CD4-positive, CD25-positive, alpha-beta regulatory T cell (primary cell): ENCODE measurements at regions not wholly inside any gene's neighbourhood (a gene's known extent, or its start where the extent isn't known, plus 50 kb on each side); places are given as distances from the start of the nearest gene placed in this dataset.

Source experiments
- ATAC-seq, 2 donors: fragments of 150-1000 bp; cut with Tn5 transposase; one replicate each; pipeline ENCODE4 v1.10.0; 2021; ENCODE audit warnings: low read depth in 2 of 2, moderate number of reproducible peaks in 2 of 2, moderate library complexity in 1 of 2
- DNase-seq, 3 donors: peaks; one replicate each; pipeline versions ENCODE4 v3.0.0 to v3.0.0-alpha.2; 2012 to 2022; ENCODE audit warnings: mixed read lengths in 1 of 3
- H3K27ac ChIP-seq: one replicate; pipeline ENCODE4 v1.7.0; 2013; ENCODE audit warnings: mild to moderate bottlenecking, low read length; ENCODE audit not compliant: insufficient read depth, poor library complexity, severe bottlenecking
- H3K27me3 ChIP-seq: one replicate; pipeline ENCODE4 v1.7.0; 2013; ENCODE audit warnings: low read length; ENCODE audit not compliant: control insufficient read depth, insufficient read depth
- H3K36me3 ChIP-seq: one replicate; pipeline ENCODE4 v1.7.0; 2013; ENCODE audit warnings: mild to moderate bottlenecking, low read length, moderate library complexity; ENCODE audit not compliant: control insufficient read depth, insufficient read depth
- H3K4me1 ChIP-seq: 2 replicates; pipeline ENCODE4 v1.7.0; 2013; ENCODE audit warnings: mild to moderate bottlenecking, low read length; ENCODE audit not compliant: insufficient read depth, control insufficient read depth, poor library complexity, severe bottlenecking
- H3K4me3 ChIP-seq: one replicate; pipeline ENCODE4 v1.7.0; 2013; ENCODE audit warnings: low read depth, mild to moderate bottlenecking, low read length, moderate library complexity
- H3K9me3 ChIP-seq, 2 experiments: 1 replicate in 1 of 2; 2 replicates in 1 of 2; pipeline ENCODE4 v1.7.0; 2013; ENCODE audit warnings: low read length in 2 of 2, mild to moderate bottlenecking in 1 of 2, moderate library complexity in 1 of 2; ENCODE audit not compliant: control insufficient read depth in 2 of 2
- H3K27ac Mint-ChIP-seq, 3 donors: one replicate each; pipeline ENCODE4 v1.8.0; 2020 to 2022; ENCODE audit warnings: mild to moderate bottlenecking in 3 of 3, mixed read lengths in 3 of 3, moderate library complexity in 2 of 3
- H3K27me3 Mint-ChIP-seq: one replicate; pipeline ENCODE4 v1.8.0; 2022; ENCODE audit warnings: mild to moderate bottlenecking, mixed read lengths
- H3K36me3 Mint-ChIP-seq: one replicate; pipeline ENCODE4 v1.8.0; 2020; ENCODE audit warnings: mixed read lengths
- H3K4me1 Mint-ChIP-seq, 4 donors: one replicate each; pipeline ENCODE4 v1.8.0; 2020 to 2022; ENCODE audit warnings: mixed read lengths in 4 of 4, mild to moderate bottlenecking in 1 of 4
- H3K4me3 Mint-ChIP-seq, 4 donors: one replicate each; pipeline ENCODE4 v1.8.0; 2020 to 2022; ENCODE audit warnings: mild to moderate bottlenecking in 4 of 4, mixed read lengths in 4 of 4, moderate library complexity in 3 of 4
- H3K9me3 Mint-ChIP-seq, 7 donors: one replicate each; pipeline ENCODE4 v1.8.0; 2020 to 2022; ENCODE audit warnings: mixed read lengths in 7 of 7, mild to moderate bottlenecking in 3 of 7, moderate library complexity in 2 of 7

- peaks cover 3 to 29% (median 7%) of the 10 kb centered on the region in 7 donors for H3K9me3 Mint-ChIP-seq
- Histone ChIP-seq H3K9me3 (peaks cover 0 to 3% of the 10 kb centered on the region in 2 experiments), H3K27me3 (no peaks in the 10 kb centered on the region), H3K4me1 (no peaks in the 10 kb centered on the region), H3K4me3 (no peak overlapping the region), H3K36me3 (no peaks in the 10 kb centered on the region), H3K27ac (no peak overlapping the region)
- no peak overlapping the region for H3K27ac Mint-ChIP-seq
- DNase-seq (no peak), ATAC-seq (no peak)
- no peak overlapping the region for H3K4me3 Mint-ChIP-seq
- no peaks in the 10 kb centered on the region for H3K4me1 Mint-ChIP-seq
- no peaks in the 10 kb centered on the region for H3K36me3 Mint-ChIP-seq
- no peaks in the 10 kb centered on the region for H3K27me3 Mint-ChIP-seq
Measured at GRCh38 chr10:55272886-55273285, 471.9 kb upstream of the PCDH15 start.

GRCh38 chr10:55266797-55267196 is 465.8 kb upstream of the PCDH15 start:
- ATAC-seq = no peak
- Histone ChIP-seq H3K27ac (no peak overlapping the region), H3K4me3 (no peak overlapping the region), H3K27me3 (no peaks in the 10 kb centered on the region), H3K4me1 (no peaks in the 10 kb centered on the region), H3K9me3 (peaks cover 7 to 12% of the 10 kb centered on the region in 2 experiments), H3K36me3 (no peaks in the 10 kb centered on the region)
- no peak overlapping the region for H3K4me3 Mint-ChIP-seq
- H3K27me3 Mint-ChIP-seq = no peaks in the 10 kb centered on the region
- no peak overlapping the region for H3K27ac Mint-ChIP-seq
- no peaks in the 10 kb centered on the region for H3K4me1 Mint-ChIP-seq
- no peaks in the 10 kb centered on the region for H3K36me3 Mint-ChIP-seq
- no peak for DNase-seq
- H3K9me3 Mint-ChIP-seq = peaks cover 0 to 23% (median 12%) of the 10 kb centered on the region in 7 donors

DNA sequence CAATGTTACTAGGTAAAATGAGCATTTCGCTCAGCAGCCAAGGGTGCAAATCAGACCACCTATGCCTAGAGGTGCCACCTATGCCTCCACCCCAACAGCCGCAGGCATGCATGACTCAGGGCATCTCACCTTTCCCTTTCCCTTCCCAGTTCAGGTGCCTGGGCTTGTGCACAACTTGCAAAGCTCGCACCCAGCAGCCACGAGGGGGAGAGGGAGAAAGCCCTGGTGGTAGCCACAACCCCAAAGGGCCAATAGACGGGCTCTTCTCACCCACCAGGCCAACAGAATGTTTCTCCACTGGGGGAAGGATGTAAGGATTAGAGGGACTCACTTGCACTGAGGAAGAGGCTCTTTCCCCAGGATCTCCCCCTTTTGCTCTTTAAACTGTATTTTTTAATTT is 462.3 kb upstream of the PCDH15 start:
- peaks cover 4 to 22% (median 8%) of the 10 kb centered on the region in 7 donors for H3K9me3 Mint-ChIP-seq
- no peaks in the 10 kb centered on the region for H3K36me3 Mint-ChIP-seq
- Histone ChIP-seq H3K4me1 (no peaks in the 10 kb centered on the region), H3K4me3 (no peak overlapping the region), H3K27ac (no peak overlapping the region), H3K9me3 (peaks cover 4 to 12% of the 10 kb centered on the region in 2 experiments), H3K36me3 (no peaks in the 10 kb centered on the region), H3K27me3 (no peaks in the 10 kb centered on the region)
- DNase-seq (no peak), ATAC-seq (no peak)
- H3K4me3 Mint-ChIP-seq = no peak overlapping the region
- H3K4me1 Mint-ChIP-seq = no peaks in the 10 kb centered on the region
- no peaks in the 10 kb centered on the region for H3K27me3 Mint-ChIP-seq
- H3K27ac Mint-ChIP-seq = no peak overlapping the region

DNA sequence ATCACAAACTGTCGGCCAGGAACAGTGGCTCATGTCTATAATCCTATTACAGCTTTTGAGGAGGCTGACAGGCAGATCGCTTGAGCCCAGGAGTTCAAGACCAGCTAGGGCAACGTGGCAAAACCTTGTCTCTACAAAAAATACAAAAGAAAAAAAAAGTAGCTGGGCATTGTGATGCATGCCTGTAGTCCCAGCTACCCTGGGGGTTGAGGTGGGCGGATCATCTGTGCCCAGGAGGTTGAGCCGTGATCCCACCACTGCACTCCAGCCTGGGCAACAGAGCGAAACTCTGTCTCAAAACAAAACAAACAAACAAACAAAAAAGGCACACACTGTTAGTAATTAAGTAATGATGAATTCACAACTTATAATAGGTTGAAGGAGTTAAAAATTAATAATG is 441.5 kb upstream of the PCDH15 start:
- no peak overlapping the region for H3K27ac ChIP-seq
- ATAC-seq (no peak), DNase-seq (no peak)
- H3K9me3 Mint-ChIP-seq = peaks cover 0 to 15% (median 4%) of the 10 kb centered on the region in 7 donors
- no peak overlapping the region for H3K4me3 Mint-ChIP-seq
- H3K36me3 ChIP-seq = no peaks in the 10 kb centered on the region
- H3K4me1 Mint-ChIP-seq = no peaks in the 10 kb centered on the region
- H3K4me3 ChIP-seq = no peak overlapping the region
- no peaks in the 10 kb centered on the region for H3K9me3 ChIP-seq
- no peaks in the 10 kb centered on the region for H3K4me1 ChIP-seq
- H3K36me3 Mint-ChIP-seq = no peaks in the 10 kb centered on the region
- H3K27me3 ChIP-seq = no peaks in the 10 kb centered on the region
- H3K27ac Mint-ChIP-seq = no peak overlapping the region
- H3K27me3 Mint-ChIP-seq = no peaks in the 10 kb centered on the region

DNA sequence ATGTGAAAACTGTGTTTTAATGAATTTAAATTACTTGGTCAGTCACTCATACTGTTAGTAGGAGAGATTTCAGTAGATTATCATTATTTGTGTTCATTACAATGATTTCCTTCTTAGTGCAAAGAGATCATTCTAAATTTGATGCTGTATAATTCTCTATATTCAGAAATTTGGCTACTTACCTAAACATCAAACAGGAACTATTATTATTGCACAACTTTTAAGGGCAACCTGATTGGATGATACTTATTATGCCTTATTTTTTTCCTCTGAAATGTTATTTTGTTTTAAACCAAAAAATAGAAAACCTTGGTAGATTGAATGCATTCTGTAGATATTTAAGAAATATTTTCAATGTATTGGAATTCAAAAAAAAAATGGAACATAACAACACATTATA is 436.4 kb upstream of the PCDH15 start:
- Histone ChIP-seq H3K9me3 (no peaks in the 10 kb centered on the region), H3K27ac (no peak overlapping the region), H3K4me3 (no peak overlapping the region), H3K36me3 (no peaks in the 10 kb centered on the region), H3K27me3 (no peaks in the 10 kb centered on the region), H3K4me1 (no peaks in the 10 kb centered on the region)
- Mint-ChIP-seq H3K36me3 (no peaks in the 10 kb centered on the region), H3K27me3 (no peaks in the 10 kb centered on the region), H3K27ac (no peak overlapping the region), H3K4me3 (no peak overlapping the region), H3K4me1 (no peaks in the 10 kb centered on the region), H3K9me3 (peaks cover 0 to 5% (median 0%) of the 10 kb centered on the region in 7 donors)
- ATAC-seq = no peak
- no peak for DNase-seq

DNA sequence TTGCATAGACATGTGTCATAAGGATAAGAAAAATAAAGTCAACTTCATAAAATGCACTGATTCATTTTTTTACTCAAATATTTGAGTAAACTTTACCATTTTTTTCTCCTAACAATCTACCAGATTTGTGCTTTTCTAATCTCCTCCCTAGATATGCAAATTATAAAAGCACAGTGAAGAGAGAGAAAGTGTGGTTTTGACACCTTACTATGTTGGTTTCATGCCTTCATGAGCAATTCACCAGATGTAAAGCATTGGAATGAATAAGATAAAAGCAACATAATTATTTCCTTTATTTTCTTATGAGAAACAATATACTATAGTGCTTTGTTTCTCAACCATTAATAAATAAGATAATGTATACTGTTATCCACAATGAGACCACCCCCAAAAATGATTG is 432.5 kb upstream of the PCDH15 start:
- Mint-ChIP-seq H3K9me3 (peaks cover 0 to 8% (median 0%) of the 10 kb centered on the region in 7 donors), H3K27ac (no peak overlapping the region), H3K4me3 (no peak overlapping the region), H3K27me3 (no peaks in the 10 kb centered on the region), H3K4me1 (no peaks in the 10 kb centered on the region), H3K36me3 (no peaks in the 10 kb centered on the region)
- no peaks in the 10 kb centered on the region for H3K36me3 ChIP-seq
- no peak overlapping the region for H3K27ac ChIP-seq
- no peaks in the 10 kb centered on the region for H3K27me3 ChIP-seq
- no peaks in the 10 kb centered on the region for H3K4me1 ChIP-seq
- H3K4me3 ChIP-seq = no peak overlapping the region
- no peaks in the 10 kb centered on the region for H3K9me3 ChIP-seq
- ATAC-seq = no peak
- DNase-seq = no peak

DNA sequence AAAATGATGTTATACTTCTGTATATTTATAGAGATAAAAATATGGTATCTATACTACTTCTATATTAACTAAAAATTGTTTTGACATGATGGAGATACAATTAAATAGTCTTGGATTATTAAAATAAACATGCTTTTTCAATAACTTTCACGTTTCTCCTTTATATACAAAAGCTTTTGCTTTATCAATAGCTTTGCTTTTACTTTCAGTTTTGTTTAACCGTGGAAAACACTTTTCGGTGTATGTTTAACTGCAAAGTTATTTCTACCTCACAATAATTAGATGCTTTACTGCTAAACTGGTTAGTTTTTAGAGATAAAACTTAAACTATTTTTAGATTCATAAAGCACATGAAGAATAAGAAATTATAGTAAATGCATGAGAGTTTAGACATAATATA is 432.1 kb upstream of the PCDH15 start:
- no peak for DNase-seq
- no peak overlapping the region for H3K4me3 Mint-ChIP-seq
- no peaks in the 10 kb centered on the region for H3K36me3 Mint-ChIP-seq
- H3K4me1 ChIP-seq = no peaks in the 10 kb centered on the region
- H3K9me3 Mint-ChIP-seq = peaks cover 0 to 8% (median 0%) of the 10 kb centered on the region in 7 donors
- H3K27me3 ChIP-seq = no peaks in the 10 kb centered on the region
- H3K4me1 Mint-ChIP-seq = no peaks in the 10 kb centered on the region
- no peak for ATAC-seq
- H3K9me3 ChIP-seq = no peaks in the 10 kb centered on the region
- H3K4me3 ChIP-seq = no peak overlapping the region
- no peak overlapping the region for H3K27ac Mint-ChIP-seq
- H3K36me3 ChIP-seq = no peaks in the 10 kb centered on the region
- H3K27me3 Mint-ChIP-seq = no peaks in the 10 kb centered on the region
- H3K27ac ChIP-seq = no peak overlapping the region

DNA sequence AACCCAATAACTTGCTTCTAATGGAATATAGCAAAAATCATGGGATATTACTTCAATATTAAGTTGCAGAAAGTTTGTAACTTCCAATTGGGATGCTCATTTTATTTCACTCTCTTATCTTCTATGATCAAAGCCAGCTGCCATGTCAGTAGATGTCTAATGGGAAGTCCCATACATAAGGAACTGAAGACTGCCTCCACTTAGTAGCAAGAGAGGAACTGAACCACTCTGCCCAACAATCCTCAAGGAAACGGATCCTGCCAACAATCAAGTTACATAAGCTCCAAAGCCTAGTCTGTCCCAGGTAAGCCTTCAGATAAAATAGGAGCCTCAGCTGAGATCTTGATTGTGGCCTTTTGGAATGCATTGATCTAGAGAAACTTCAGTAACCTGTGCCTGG is 431.5 kb upstream of the PCDH15 start:
- no peak for DNase-seq
- Histone ChIP-seq H3K4me3 (no peak overlapping the region), H3K27ac (no peak overlapping the region), H3K36me3 (no peaks in the 10 kb centered on the region), H3K9me3 (no peaks in the 10 kb centered on the region), H3K4me1 (no peaks in the 10 kb centered on the region), H3K27me3 (no peaks in the 10 kb centered on the region)
- H3K4me1 Mint-ChIP-seq = no peaks in the 10 kb centered on the region
- no peak for ATAC-seq
- H3K9me3 Mint-ChIP-seq = peaks cover 0 to 9% (median 0%) of the 10 kb centered on the region in 7 donors
- H3K4me3 Mint-ChIP-seq = no peak overlapping the region
- H3K27ac Mint-ChIP-seq = no peak overlapping the region
- H3K36me3 Mint-ChIP-seq = no peaks in the 10 kb centered on the region
- no peaks in the 10 kb centered on the region for H3K27me3 Mint-ChIP-seq
